HepG2 (cell line): ENCODE measurements at regions not wholly inside any gene's neighbourhood (a gene's known extent, or its start where the extent isn't known, plus 50 kb on each side); places are given as distances from the start of the nearest gene placed in this dataset.
A peak's percentile ranks its signal among the peaks of the same experiment; 100 is the strongest.

ENCODE experiments used
- EP300 ChIP-seq, 3 experiments: sonication (generic) in 1 of 3; formaldehyde crosslinking in 1 of 3; IDR thresholded peaks; 2 replicates each; pipeline versions ENCODE4 v1.5.1 to v1.6.1; 2011 to 2020; ENCODE audit warnings: low read depth in 2 of 3, low read length in 2 of 3, borderline replicate concordance in 1 of 3, improper control_type of control experiment in 1 of 3, mild to moderate bottlenecking in 1 of 3, missing genetic modification reagents in 1 of 3, moderate library complexity in 1 of 3
- FOXP1 ChIP-seq, 2 experiments: fragments of 450-650 bp in 1 of 2; IDR thresholded peaks; 2 replicates each; pipeline ENCODE4 v1.6.1; 2017 to 2018; ENCODE audit warnings: antibody characterized with exemption in 1 of 2
- HCFC1 ChIP-seq: fragments of 150-350 bp; IDR thresholded peaks from 2 replicates; pipeline ENCODE4 v1.6.1; 2014; ENCODE audit warnings: low read depth, low read length
- HMG20B ChIP-seq: conservative IDR thresholded peaks from 2 replicates; pipeline ENCODE4 v1.6.1; 2016; ENCODE audit warnings: missing genetic modification reagents, missing compliant biosample characterization
- NCOA2 ChIP-seq: sonication (generic); formaldehyde crosslinking; IDR thresholded peaks from 2 replicates; pipeline ENCODE4 v1.8.0; 2022; ENCODE audit warnings: inconsistent platforms
- PAX8 ChIP-seq: sonication (generic); formaldehyde crosslinking; IDR thresholded peaks from 2 replicates; pipeline ENCODE4 v1.8.0; 2022; ENCODE audit warnings: mild to moderate bottlenecking, missing genetic modification reagents, borderline replicate concordance
- RFX1 ChIP-seq: fragments of 450-650 bp; IDR thresholded peaks from 2 replicates; pipeline ENCODE4 v1.6.1; 2017
- ZFP36 ChIP-seq: fragments of 150-350 bp; IDR thresholded peaks from 2 replicates; pipeline ENCODE4 v1.6.1; 2018; ENCODE audit warnings: borderline replicate concordance, low read length, low read depth; ENCODE audit not compliant: partially characterized antibody
- ZFP41 ChIP-seq: sonication (generic); formaldehyde crosslinking; IDR thresholded peaks from 2 replicates; pipeline ENCODE4 v1.4.0; 2020; ENCODE audit warnings: mild to moderate bottlenecking, missing genetic modification reagents, borderline replicate concordance
- ZNF124 ChIP-seq: sonication (generic); formaldehyde crosslinking; IDR thresholded peaks from 2 replicates; pipeline ENCODE4 v1.4.0; 2020; ENCODE audit warnings: missing genetic modification reagents
- ZNF282 ChIP-seq: fragments of 450-650 bp; IDR thresholded peaks from 2 replicates; pipeline ENCODE4 v1.6.1; 2018; ENCODE audit not compliant: partially characterized antibody
- ZNF34 ChIP-seq: sonication (generic); formaldehyde crosslinking; IDR thresholded peaks from 2 replicates; pipeline ENCODE4 v1.4.0; 2020; ENCODE audit warnings: mild to moderate bottlenecking, missing genetic modification reagents, borderline replicate concordance
- ZNF431 ChIP-seq: sonication (generic); formaldehyde crosslinking; IDR thresholded peaks from 2 replicates; pipeline ENCODE4 v1.9.0; 2022; ENCODE audit warnings: missing genetic modification reagents, low read depth, mild to moderate bottlenecking, borderline replicate concordance
- ZNF512 ChIP-seq: sonication (generic); formaldehyde crosslinking; IDR thresholded peaks from 2 replicates; pipeline ENCODE4 v1.4.0; 2020; ENCODE audit warnings: mild to moderate bottlenecking, missing genetic modification reagents
- ZSCAN21 ChIP-seq: sonication (generic); formaldehyde crosslinking; IDR thresholded peaks from 2 replicates; pipeline ENCODE4 v1.8.0; 2022; ENCODE audit warnings: mild to moderate bottlenecking, missing genetic modification reagents, moderate library complexity, borderline replicate concordance
- TF ChIP-seq, protein P1 (sequence below): sonication (generic); formaldehyde crosslinking; IDR thresholded peaks from 2 replicates; pipeline ENCODE4 v1.9.0; 2021; ENCODE audit warnings: mild to moderate bottlenecking, missing genetic modification reagents
- TF ChIP-seq, protein P2 (sequence below): sonication (generic); formaldehyde crosslinking; IDR thresholded peaks from 2 replicates; pipeline ENCODE4 v1.8.1; 2023; ENCODE audit warnings: mild to moderate bottlenecking, inconsistent platforms, moderate library complexity, missing genetic modification reagents, borderline replicate concordance
- TF ChIP-seq, protein P3 (sequence below): sonication (generic); formaldehyde crosslinking; IDR thresholded peaks from 2 replicates; pipeline ENCODE4 v1.4.0; 2020; ENCODE audit warnings: mild to moderate bottlenecking, missing genetic modification reagents
- TF ChIP-seq, protein P4 (sequence below): IDR thresholded peaks from 2 replicates; pipeline ENCODE4 v1.6.1; 2018; ENCODE audit warnings: missing genetic modification reagents, mild to moderate bottlenecking, missing compliant biosample characterization

DNA sequence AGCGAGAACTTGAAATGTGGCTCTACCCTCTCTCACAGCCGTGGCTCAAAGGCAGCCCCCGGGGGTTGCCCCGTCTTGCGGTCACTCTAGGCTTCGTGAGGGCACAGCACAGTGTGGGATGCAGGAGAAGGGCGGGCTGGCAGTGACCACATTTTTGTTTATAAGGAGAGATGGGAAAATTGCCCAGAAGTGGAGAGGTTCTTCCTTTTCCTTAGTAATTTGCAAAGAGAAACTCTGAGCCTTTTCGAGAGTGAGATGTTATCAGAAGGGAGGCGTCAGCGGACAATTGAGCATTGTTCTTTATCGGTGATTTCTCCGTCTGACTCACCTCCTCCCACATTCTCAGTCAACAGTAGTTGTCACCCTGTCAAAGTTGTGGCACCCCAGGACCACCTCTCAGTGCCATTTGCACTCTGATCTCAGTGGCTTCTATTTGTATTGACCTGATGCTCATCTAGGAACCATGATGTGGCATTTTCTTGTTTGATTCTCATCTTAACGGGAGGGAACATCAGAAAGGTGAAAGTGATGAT, 89.6 kb downstream of the ACAA2 start (continued):
- TF ChIP-seq, protein P1, sequence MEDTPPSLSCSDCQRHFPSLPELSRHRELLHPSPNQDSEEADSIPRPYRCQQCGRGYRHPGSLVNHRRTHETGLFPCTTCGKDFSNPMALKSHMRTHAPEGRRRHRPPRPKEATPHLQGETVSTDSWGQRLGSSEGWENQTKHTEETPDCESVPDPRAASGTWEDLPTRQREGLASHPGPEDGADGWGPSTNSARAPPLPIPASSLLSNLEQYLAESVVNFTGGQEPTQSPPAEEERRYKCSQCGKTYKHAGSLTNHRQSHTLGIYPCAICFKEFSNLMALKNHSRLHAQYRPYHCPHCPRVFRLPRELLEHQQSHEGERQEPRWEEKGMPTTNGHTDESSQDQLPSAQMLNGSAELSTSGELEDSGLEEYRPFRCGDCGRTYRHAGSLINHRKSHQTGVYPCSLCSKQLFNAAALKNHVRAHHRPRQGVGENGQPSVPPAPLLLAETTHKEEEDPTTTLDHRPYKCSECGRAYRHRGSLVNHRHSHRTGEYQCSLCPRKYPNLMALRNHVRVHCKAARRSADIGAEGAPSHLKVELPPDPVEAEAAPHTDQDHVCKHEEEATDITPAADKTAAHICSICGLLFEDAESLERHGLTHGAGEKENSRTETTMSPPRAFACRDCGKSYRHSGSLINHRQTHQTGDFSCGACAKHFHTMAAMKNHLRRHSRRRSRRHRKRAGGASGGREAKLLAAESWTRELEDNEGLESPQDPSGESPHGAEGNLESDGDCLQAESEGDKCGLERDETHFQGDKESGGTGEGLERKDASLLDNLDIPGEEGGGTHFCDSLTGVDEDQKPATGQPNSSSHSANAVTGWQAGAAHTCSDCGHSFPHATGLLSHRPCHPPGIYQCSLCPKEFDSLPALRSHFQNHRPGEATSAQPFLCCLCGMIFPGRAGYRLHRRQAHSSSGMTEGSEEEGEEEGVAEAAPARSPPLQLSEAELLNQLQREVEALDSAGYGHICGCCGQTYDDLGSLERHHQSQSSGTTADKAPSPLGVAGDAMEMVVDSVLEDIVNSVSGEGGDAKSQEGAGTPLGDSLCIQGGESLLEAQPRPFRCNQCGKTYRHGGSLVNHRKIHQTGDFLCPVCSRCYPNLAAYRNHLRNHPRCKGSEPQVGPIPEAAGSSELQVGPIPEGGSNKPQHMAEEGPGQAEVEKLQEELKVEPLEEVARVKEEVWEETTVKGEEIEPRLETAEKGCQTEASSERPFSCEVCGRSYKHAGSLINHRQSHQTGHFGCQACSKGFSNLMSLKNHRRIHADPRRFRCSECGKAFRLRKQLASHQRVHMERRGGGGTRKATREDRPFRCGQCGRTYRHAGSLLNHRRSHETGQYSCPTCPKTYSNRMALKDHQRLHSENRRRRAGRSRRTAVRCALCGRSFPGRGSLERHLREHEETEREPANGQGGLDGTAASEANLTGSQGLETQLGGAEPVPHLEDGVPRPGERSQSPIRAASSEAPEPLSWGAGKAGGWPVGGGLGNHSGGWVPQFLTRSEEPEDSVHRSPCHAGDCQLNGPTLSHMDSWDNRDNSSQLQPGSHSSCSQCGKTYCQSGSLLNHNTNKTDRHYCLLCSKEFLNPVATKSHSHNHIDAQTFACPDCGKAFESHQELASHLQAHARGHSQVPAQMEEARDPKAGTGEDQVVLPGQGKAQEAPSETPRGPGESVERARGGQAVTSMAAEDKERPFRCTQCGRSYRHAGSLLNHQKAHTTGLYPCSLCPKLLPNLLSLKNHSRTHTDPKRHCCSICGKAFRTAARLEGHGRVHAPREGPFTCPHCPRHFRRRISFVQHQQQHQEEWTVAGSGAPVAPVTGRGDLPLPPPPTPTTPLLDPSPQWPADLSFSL (CRISPR knock-in tag): no peak
- peak in 1 of 2 experiments; percentile 80; a peak in 2 of 4 replicates for TF ChIP-seq EP300 (IDR thresholded peaks at IDR 0.05; ENCODE audit: low read depth in 2 of 2, low read length in 2 of 2)
- TF ChIP-seq EP300 (CRISPR knock-in tag; IDR thresholded peaks at IDR 0.05; ENCODE audit: borderline replicate concordance): peak; percentile 85
- TF ChIP-seq PAX8 (CRISPR knock-in tag): no peak
- peak; percentile 52 for TF ChIP-seq NCOA2
- no peak for TF ChIP-seq ZSCAN21 (CRISPR knock-in tag)
- TF ChIP-seq ZFP36: no peak
- TF ChIP-seq ZNF34 (CRISPR knock-in tag): no peak
- no peak for TF ChIP-seq RFX1
- TF ChIP-seq FOXP1 (IDR thresholded peaks at IDR 0.05): no peak
- TF ChIP-seq FOXP1 (CRISPR knock-in tag; IDR thresholded peaks at IDR 0.05): peak; percentile 67; the same call in 1 of the 2 replicates
- no peak for TF ChIP-seq HCFC1
- no peak for TF ChIP-seq ZNF124
- peak; percentile 56; the same call in 1 of the 2 replicates for TF ChIP-seq HMG20B (CRISPR knock-in tag)
- TF ChIP-seq, protein P2, sequence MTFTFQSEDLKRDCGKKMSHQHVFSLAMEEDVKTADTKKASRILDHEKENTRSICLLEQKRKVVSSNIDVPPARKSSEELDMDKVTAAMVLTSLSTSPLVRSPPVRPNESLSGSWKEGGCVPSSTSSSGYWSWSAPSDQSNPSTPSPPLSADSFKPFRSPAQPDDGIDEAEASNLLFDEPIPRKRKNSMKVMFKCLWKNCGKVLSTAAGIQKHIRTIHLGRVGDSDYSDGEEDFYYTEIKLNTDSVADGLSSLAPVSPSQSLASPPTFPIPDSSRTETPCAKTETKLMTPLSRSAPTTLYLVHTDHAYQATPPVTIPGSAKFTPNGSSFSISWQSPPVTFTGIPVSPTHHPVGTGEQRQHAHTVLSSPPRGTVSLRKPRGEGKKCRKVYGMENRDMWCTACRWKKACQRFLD (CRISPR knock-in tag): no peak
- TF ChIP-seq, protein P3, sequence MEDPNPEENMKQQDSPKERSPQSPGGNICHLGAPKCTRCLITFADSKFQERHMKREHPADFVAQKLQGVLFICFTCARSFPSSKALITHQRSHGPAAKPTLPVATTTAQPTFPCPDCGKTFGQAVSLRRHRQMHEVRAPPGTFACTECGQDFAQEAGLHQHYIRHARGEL (CRISPR knock-in tag): no peak
- no peak for TF ChIP-seq ZNF512 (CRISPR knock-in tag)
- no peak for TF ChIP-seq ZNF431 (CRISPR knock-in tag)
- TF ChIP-seq, protein P4, sequence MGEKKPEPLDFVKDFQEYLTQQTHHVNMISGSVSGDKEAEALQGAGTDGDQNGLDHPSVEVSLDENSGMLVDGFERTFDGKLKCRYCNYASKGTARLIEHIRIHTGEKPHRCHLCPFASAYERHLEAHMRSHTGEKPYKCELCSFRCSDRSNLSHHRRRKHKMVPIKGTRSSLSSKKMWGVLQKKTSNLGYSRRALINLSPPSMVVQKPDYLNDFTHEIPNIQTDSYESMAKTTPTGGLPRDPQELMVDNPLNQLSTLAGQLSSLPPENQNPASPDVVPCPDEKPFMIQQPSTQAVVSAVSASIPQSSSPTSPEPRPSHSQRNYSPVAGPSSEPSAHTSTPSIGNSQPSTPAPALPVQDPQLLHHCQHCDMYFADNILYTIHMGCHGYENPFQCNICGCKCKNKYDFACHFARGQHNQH (CRISPR knock-in tag): no peak
- no peak for TF ChIP-seq ZNF282
- TF ChIP-seq ZFP41: no peak
